ENCODE measurements at regions not wholly inside any gene's neighbourhood (a gene's known extent, or its start where the extent isn't known, plus 50 kb on each side); places are given as distances from the start of the nearest gene placed in this dataset.

- DNase-seq (ENCODE audit: low spot score), result no peak
Observed at GRCh38 chr6:68391953-68392352, 243.1 kb upstream of the ADGRB3 start.

GRCh38 chr6:68372991-68373390 lies 262.1 kb upstream of the ADGRB3 start:
- no peak for DNase-seq (ENCODE audit: low spot score)

GRCh38 chr6:68368845-68369244 lies 266.2 kb upstream of the ADGRB3 start:
- no peak for DNase-seq (ENCODE audit: low spot score)

- DNase-seq (ENCODE audit: low spot score), result no peak
Observed at GRCh38 chr6:68364271-68364805, 270.7 kb upstream of the ADGRB3 start.

- DNase-seq (ENCODE audit: low spot score), result peak; percentile 50
Observed at GRCh38 chr6:68343901-68344300, 291.2 kb upstream of the ADGRB3 start.

- no peak for DNase-seq (ENCODE audit: low spot score)
Observed at GRCh38 chr6:68342286-68342685, 292.8 kb upstream of the ADGRB3 start.

GRCh38 chr6:68339488-68340131 lies 295.5 kb upstream of the ADGRB3 start:
- no peak for DNase-seq (ENCODE audit: low spot score)

GRCh38 chr6:68333442-68333841 lies 301.6 kb upstream of the ADGRB3 start:
- DNase-seq (ENCODE audit: low spot score), result no peak

- DNase-seq (ENCODE audit: low spot score), result no peak
Observed at GRCh38 chr6:68328156-68328555, 306.9 kb upstream of the ADGRB3 start.

GRCh38 chr6:68326762-68327161 lies 308.3 kb upstream of the ADGRB3 start:
- DNase-seq (ENCODE audit: low spot score), result no peak

GRCh38 chr6:68317366-68317765 lies 317.7 kb upstream of the ADGRB3 start:
- no peak for DNase-seq (ENCODE audit: low spot score)

GRCh38 chr6:68313911-68314310 lies 321.2 kb upstream of the ADGRB3 start:
- no peak for DNase-seq (ENCODE audit: low spot score)

- no peak for DNase-seq (ENCODE audit: low spot score)
Observed at GRCh38 chr6:68307301-68307700, 327.8 kb upstream of the ADGRB3 start.

GRCh38 chr6:68296126-68296525 lies 339.0 kb upstream of the ADGRB3 start:
- no peak for DNase-seq (ENCODE audit: low spot score)

- DNase-seq (ENCODE audit: low spot score), result no peak
Observed at GRCh38 chr6:68282646-68283045, 352.4 kb upstream of the ADGRB3 start.

- DNase-seq (ENCODE audit: low spot score), result no peak
Observed at GRCh38 chr6:68279793-68280557, 355.1 kb upstream of the ADGRB3 start.

- no peak for DNase-seq (ENCODE audit: low spot score)
Observed at GRCh38 chr6:68273297-68273696, 361.8 kb upstream of the ADGRB3 start.

- no peak for DNase-seq (ENCODE audit: low spot score)
Observed at GRCh38 chr6:68256391-68256790, 378.7 kb upstream of the ADGRB3 start.

GRCh38 chr6:68252632-68253031 lies 382.4 kb upstream of the ADGRB3 start:
- DNase-seq (ENCODE audit: low spot score), result no peak

GRCh38 chr6:68247782-68248181 lies 387.3 kb upstream of the ADGRB3 start:
- DNase-seq (ENCODE audit: low spot score), result no peak

- DNase-seq (ENCODE audit: low spot score), result no peak
Observed at GRCh38 chr6:68240726-68241125, 394.4 kb upstream of the ADGRB3 start.

- no peak for DNase-seq (ENCODE audit: low spot score)
Observed at GRCh38 chr6:68239034-68239433, 396.0 kb upstream of the ADGRB3 start.

GRCh38 chr6:68238097-68238601 lies 396.9 kb upstream of the ADGRB3 start:
- no peak for DNase-seq (ENCODE audit: low spot score)

All from ecto neural progenitor cell (in vitro differentiated cells).